GM21515 (cell line): ENCODE measurements at regions not wholly inside any gene's neighbourhood (a gene's known extent, or its start where the extent isn't known, plus 50 kb on each side); places are given as distances from the start of the nearest gene placed in this dataset.

Experiments used
- ATAC-seq: cut with Tn5 transposase; IDR thresholded peaks from one replicate; pipeline ENCODE4 v1.9.1; 2021; ENCODE audit not compliant: unreplicated experiment

DNA sequence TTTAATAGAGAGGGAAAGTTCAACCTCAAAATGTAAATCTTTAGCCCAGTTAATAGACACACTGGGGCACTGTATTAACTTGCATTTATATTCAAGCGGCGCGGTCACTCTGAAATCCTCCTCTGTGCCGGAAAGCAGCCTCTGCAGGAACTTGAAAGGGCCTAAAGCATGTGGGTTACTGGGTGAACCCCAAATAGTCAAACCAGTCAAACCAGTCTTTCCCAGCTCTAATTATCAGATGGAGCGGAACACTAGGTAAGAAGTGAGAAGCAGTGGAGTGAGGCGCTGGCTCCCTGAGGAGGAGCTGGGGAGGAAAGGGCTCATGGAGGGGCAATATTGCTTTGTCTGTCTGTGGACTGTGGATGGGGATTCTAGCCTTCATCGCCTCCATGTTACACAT, 531.3 kb downstream of the QKI start:
- no peak for ATAC-seq

DNA sequence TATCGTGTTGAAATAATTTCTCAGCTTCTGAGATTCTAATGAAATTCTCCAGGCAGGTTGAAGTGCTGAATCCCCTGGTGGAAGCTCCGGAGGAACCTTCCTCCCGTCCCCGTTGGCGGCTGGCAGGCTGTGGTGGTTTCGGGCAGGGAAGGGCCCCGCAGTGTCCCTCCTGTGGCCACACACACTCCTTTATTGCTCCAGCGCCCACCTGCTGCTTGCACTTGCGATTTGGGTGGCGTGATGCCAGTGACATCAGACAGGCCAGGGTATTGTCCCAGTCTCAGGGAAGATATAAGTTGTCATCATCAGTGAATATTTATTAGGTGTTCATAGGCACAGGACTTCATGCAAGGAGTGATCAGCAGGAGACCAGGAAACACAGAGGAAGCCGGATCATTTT, 530.4 kb downstream of the QKI start:
- no peak for ATAC-seq

GRCh38 chr6:163943607-163944385, 529.3 kb downstream of the QKI start:
- ATAC-seq: no peak

DNA sequence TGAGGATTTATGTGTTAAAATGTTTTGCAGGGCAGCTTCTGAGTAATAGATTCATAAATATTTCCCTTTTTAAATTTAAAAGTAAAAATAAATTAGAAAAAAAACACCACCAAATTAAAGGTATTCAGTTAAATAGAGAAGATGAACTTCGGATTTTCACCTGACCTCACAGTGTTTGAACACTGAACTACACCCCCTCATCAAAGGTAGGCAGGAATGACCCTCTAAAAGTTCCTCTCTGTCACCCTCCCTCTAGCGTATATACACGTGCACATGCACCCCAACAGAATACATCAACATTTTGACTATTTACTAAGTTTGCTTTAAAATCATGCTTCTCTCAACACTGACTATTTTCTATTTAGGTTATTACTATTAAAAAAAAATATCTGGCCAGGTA, 528.3 kb downstream of the QKI start:
- ATAC-seq: no peak

DNA sequence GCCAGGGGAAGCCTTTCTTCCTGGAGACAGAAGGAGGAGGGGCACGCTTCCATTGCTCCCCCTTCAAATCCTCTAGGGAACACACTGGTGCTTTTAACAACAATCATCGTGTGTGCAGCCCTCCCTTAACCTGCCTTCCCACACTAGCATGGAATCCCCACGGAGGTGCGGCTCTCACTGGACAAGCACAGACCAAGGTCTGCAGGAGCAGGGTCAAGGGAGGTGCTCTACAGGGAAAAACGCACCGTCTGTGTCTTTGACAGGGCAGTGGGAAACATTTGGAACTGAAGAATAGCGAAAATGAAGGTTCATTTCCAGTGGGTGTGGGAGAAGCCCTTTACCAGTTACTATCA, 527.1 kb downstream of the QKI start:
- no peak for ATAC-seq

GRCh38 chr6:163940705-163941623, 526.4 kb downstream of the QKI start:
- no peak for ATAC-seq

- ATAC-seq: no peak
Measured at GRCh38 chr6:163937071-163937470, 522.6 kb downstream of the QKI start.

DNA sequence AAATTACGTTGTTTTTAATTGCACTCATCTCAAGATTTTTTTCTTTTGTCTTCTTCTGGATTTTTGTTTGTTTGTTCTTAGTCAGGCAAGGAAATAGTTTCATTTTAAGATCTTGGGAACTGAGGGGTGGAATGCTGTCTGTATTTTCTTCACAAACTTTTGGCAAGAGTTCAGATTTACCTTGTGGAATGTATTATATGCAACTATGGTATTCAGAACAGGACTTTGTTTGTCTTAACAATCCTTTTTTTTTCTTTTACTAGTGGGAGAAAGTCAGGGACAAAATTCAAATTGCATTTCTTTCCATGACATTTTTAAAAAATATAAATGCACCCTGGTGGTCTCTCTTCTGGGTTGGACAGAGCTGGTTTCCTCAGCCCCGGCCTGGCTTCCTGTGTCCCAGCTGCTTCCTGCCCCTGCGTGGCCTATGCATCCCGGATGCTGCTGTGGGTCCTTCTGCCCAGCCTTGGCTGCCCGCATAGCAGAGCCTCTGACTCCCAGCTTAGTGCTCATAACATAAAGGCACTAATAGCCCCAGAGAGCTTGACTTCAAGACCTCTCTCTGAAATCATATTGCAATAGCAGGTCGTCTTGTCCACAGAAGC, 520.7 kb downstream of the QKI start:
- ATAC-seq: no peak

DNA sequence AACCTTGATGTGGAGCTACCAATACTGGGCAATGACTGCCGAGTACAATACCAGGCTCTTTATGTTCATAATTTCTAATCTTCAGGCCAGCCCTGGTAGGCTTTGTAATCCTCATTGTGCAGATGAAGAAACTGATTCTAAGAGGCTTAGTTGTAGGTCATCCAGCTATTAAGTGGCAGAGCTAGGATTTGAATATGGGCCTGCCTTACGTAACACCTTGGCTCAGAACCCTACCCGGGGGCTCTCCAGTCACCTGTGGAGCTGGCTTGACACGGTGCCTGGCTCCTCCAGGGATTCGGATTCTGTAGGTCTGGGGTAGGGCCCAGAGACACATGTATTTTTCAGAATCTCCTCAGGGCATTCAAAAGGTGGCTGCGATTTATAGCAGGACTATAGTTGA, 515.5 kb downstream of the QKI start:
- no peak for ATAC-seq

DNA sequence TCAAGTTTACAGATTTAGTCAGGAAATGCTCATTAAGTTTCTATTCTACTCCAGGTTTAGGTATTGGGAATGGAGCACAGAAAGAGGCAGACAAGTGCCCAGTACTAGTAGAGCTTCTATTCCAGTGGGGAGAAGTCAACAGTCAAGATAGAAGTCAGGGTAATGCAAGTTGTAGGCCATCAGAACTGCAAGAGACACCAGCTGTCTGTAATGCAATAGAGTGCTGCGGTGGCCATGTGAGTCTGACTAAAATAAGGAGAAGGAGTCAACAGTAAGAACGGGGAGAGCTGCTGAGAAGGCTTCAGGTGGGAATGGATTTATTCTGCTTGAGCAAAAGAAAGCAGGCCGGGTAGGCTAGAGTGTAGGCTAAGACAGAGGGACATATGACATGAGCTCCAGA, 515.0 kb downstream of the QKI start:
- ATAC-seq: no peak

DNA sequence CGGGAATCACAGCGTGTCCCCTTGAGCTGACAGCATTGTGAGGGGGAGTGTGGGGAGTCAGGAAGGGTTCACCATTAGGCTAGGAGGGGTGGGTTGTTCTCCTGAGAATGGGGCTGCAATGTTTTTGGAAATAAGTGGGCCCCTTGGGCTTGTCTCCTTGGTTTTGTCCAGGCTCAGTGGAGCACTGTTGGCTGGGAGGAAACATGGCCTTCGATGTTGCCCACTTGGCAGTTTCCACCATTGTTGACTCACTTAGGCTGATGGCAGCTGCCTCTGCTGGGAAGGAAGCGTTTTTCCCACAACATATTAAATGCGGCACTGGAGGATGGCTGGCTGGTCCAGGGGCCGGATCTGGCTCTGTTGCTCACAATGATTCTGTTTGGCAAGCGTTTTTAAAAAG, 512.1 kb downstream of the QKI start:
- no peak for ATAC-seq

GRCh38 chr6:163925839-163926238, 511.3 kb downstream of the QKI start:
- ATAC-seq: no peak

- no peak for ATAC-seq
Measured at GRCh38 chr6:163923658-163924411, 509.3 kb downstream of the QKI start.

DNA sequence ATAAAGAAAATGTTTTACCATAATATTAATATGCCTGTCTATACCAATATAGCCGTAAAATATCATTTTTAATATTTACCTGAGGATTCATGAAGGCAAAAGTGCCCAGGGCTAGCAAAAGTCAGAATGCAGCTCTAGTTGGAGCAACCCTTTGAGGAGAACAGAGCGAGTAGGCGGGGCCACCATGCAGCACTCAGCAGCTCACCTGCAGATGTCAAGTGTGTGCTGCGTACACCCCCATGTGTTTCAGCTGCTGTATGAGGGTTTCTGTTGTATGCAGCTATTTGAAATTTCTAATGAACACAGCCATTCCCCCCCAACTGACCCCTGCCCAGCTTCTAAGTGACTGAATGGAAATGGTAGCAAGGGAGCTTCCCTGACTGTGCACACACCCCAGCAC, 508.0 kb downstream of the QKI start:
- ATAC-seq: no peak

GRCh38 chr6:163919652-163920051, 505.1 kb downstream of the QKI start:
- no peak for ATAC-seq

GRCh38 chr6:163916315-163917081, 502.0 kb downstream of the QKI start:
- no peak for ATAC-seq

DNA sequence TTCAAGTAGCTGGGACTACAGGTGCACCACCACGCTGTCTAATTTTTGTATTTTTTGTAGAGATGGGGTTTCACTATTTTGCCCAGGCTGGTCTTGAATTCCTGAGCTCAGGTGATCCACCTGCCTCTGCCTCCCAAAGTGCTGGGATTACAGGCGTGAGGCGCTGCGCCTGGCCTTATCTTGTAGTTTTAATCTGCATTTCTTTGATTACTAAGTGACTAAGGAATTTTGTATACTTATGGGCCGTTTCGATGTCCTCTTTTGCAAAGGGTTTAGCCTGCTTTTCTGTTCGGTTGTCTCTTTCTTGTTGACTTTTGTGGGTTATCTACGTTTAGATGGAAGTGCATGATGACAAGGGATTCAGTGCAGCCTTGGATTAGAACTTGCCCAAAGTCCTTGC, 500.6 kb downstream of the QKI start:
- ATAC-seq: no peak

GRCh38 chr6:163913045-163913444, 498.5 kb downstream of the QKI start:
- ATAC-seq: no peak

- ATAC-seq: no peak
Measured at GRCh38 chr6:163906006-163906710, 491.6 kb downstream of the QKI start.

DNA sequence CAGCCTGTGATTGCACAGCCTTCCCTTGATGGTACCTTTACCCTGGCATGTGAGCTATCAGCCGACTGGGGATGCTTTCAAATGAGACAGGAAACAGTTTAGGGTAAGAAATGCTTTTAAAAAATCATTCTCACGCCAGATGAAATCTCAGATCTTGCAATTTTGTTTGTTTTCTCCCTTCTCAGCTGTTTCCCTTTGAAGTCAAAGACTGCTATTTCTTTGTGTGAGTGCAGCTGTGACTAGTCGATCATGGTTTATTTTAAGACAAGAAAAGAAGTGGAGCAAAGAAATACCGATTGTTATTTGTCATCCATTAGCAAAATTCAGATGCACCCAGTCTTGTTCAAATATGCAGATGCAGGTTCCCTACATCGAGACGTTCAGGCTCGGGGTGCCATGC, 489.7 kb downstream of the QKI start:
- no peak for ATAC-seq
